Endothelial cell (in vitro differentiated cells): ENCODE measurements at regions not wholly inside any gene's neighbourhood (a gene's known extent, or its start where the extent isn't known, plus 50 kb on each side); places are given as distances from the start of the nearest gene placed in this dataset.

Experiments
- DNase-seq: peaks from one replicate; pipeline ENCODE4 v3.0.0; 2021; ENCODE audit warnings: low spot score
- H3K27ac Mint-ChIP-seq: one replicate; pipeline ENCODE4 v1.8.0; 2021; ENCODE audit warnings: mixed read lengths, inconsistent platforms; ENCODE audit not compliant: unreplicated experiment
- H3K27me3 Mint-ChIP-seq: one replicate; pipeline ENCODE4 v1.8.0; 2021; ENCODE audit warnings: mild to moderate bottlenecking, moderate library complexity, mixed read lengths, inconsistent platforms; ENCODE audit not compliant: unreplicated experiment
- H3K36me3 Mint-ChIP-seq: one replicate; pipeline ENCODE4 v1.8.0; 2021; ENCODE audit warnings: mild to moderate bottlenecking, low read depth, mixed read lengths, inconsistent platforms; ENCODE audit not compliant: unreplicated experiment
- H3K4me1 Mint-ChIP-seq: one replicate; pipeline ENCODE4 v1.8.0; 2021; ENCODE audit warnings: mild to moderate bottlenecking, mixed read lengths, inconsistent platforms; ENCODE audit not compliant: unreplicated experiment
- H3K4me3 Mint-ChIP-seq: one replicate; pipeline ENCODE4 v1.8.0; 2021; ENCODE audit warnings: mild to moderate bottlenecking, mixed read lengths, inconsistent platforms; ENCODE audit not compliant: unreplicated experiment
- H3K9me3 Mint-ChIP-seq: one replicate; pipeline ENCODE4 v1.8.0; 2021; ENCODE audit warnings: mixed read lengths, inconsistent platforms; ENCODE audit not compliant: unreplicated experiment
- CTCF ChIP-seq: fragments of 200-600 bp; sonication (generic); IDR thresholded peaks from one replicate; pipeline ENCODE4 v1.5.0; 2021; ENCODE audit warnings: antibody characterized with exemption; ENCODE audit not compliant: unreplicated experiment

GRCh38 chr10:2926918-2927660, 140.3 kb upstream of the PFKP start:
- Mint-ChIP-seq H3K27ac (no peak overlapping the region), H3K36me3 (no peaks in the 10 kb centered on the region), H3K9me3 (no peaks in the 10 kb centered on the region), H3K27me3 (peaks cover 4% of the 10 kb centered on the region), H3K4me1 (peaks cover 16% of the 10 kb centered on the region), H3K4me3 (no peak overlapping the region)
- no peak for TF ChIP-seq CTCF
- DNase-seq, result no peak

GRCh38 chr10:2925631-2926030, 141.7 kb upstream of the PFKP start:
- H3K9me3 Mint-ChIP-seq, result no peaks in the 10 kb centered on the region
- DNase-seq, result peak; percentile 17
- no peak overlapping the region for H3K27ac Mint-ChIP-seq
- peaks cover 5% of the 10 kb centered on the region for H3K27me3 Mint-ChIP-seq
- no peak overlapping the region for H3K4me3 Mint-ChIP-seq
- no peaks in the 10 kb centered on the region for H3K36me3 Mint-ChIP-seq
- no peak for TF ChIP-seq CTCF
- peaks cover 16% of the 10 kb centered on the region for H3K4me1 Mint-ChIP-seq

- H3K4me1 Mint-ChIP-seq, result peaks cover 16% of the 10 kb centered on the region
- H3K36me3 Mint-ChIP-seq, result no peaks in the 10 kb centered on the region
- DNase-seq, result no peak
- peaks cover 5% of the 10 kb centered on the region for H3K27me3 Mint-ChIP-seq
- H3K4me3 Mint-ChIP-seq, result no peak overlapping the region
- no peaks in the 10 kb centered on the region for H3K9me3 Mint-ChIP-seq
- no peak overlapping the region for H3K27ac Mint-ChIP-seq
- no peak for TF ChIP-seq CTCF
Measured at GRCh38 chr10:2924431-2924830, 142.9 kb upstream of the PFKP start.

GRCh38 chr10:2921956-2922680, 145.2 kb upstream of the PFKP start:
- no peak overlapping the region for H3K4me3 Mint-ChIP-seq
- DNase-seq, result no peak
- no peak for TF ChIP-seq CTCF
- H3K27ac Mint-ChIP-seq, result no peak overlapping the region
- H3K4me1 Mint-ChIP-seq, result peaks cover 14% of the 10 kb centered on the region
- no peaks in the 10 kb centered on the region for H3K9me3 Mint-ChIP-seq
- peaks cover 5% of the 10 kb centered on the region for H3K27me3 Mint-ChIP-seq
- H3K36me3 Mint-ChIP-seq, result no peaks in the 10 kb centered on the region

GRCh38 chr10:2920637-2921036, 146.7 kb upstream of the PFKP start:
- DNase-seq, result no peak
- Mint-ChIP-seq H3K36me3 (no peaks in the 10 kb centered on the region), H3K4me1 (peaks cover 10% of the 10 kb centered on the region), H3K27ac (no peak overlapping the region), H3K27me3 (peaks cover 7% of the 10 kb centered on the region), H3K4me3 (no peak overlapping the region), H3K9me3 (no peaks in the 10 kb centered on the region)
- no peak for TF ChIP-seq CTCF
